ENCODE measurements at regions not wholly inside any gene's neighbourhood (a gene's known extent, or its start where the extent isn't known, plus 50 kb on each side); places are given as distances from the start of the nearest gene placed in this dataset.

DNA sequence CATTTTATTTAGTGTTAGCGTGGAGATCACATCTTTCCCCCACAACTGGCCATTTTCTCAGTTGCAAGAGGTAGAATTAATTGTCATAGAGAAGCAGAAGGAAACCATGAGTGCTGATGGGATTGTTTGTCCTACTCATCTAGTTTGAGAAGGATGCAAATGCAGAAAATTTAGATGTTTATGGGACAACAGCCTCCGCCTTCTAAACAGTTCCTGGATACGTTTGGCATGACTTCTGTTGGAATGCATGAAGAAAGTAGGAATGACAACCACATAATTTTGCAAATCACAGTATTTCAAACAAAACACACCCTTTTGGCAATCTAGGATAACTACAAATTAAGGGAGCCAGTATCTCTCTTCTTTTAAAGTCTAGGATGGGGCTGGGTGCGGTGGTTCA lies 240.1 kb upstream of the SUCLG2 start:
- in situ Hi-C loops (cut with HindIII; ENCODE audit: low pct_unique_long_range_greater_than_20kb, low sequenced_read_pairs), result no loop called here
- TF ChIP-seq JUND (IDR thresholded peaks at IDR 0.05; ENCODE audit: low read depth), result no peak
- DNase-seq (ENCODE audit: low read depth in 1 of 2, low spot score in 1 of 2), result no peak

DNA sequence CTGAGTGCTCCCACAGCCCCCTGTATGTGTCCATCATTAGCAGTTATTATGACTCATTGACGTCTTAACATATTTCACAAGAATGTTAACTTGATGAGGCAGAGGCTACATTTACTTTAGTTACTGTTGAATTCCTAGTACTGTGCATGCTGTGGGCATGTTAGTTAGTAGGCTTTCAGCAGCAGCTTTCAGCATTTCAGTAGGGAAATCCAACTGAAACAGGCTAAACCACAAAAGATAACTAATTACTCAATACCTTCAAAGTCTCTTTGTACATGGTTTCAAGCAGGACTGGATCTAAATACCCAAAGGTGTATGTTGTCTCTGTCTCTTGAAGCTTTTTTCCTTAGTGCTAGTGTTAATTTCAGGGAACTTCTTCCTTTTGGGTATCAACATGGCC lies 229.9 kb upstream of the SUCLG2 start:
- no peak for DNase-seq (ENCODE audit: low read depth in 1 of 2, low spot score in 1 of 2)
- TF ChIP-seq JUND (IDR thresholded peaks at IDR 0.05; ENCODE audit: low read depth), result no peak
- in situ Hi-C loops (cut with HindIII; ENCODE audit: low pct_unique_long_range_greater_than_20kb, low sequenced_read_pairs), result no loop called here

DNA sequence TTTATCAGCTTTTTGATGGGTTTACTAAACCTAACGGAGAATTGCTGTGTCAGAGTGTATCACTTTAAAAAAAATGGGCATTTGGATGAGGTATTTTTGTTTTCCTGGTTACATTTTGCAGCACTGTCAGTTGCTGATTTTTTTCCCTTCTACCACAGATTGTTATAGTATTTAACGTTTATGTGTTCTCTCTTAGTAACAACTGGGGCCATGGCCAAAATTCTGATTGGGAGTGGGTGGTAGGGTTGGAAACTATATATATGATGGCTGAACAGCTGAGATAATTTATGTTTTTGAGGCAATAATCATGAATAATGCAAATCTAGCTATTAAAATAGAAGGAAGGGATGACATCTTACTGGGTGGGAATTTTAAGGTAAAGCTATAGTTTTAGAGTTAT lies 229.4 kb upstream of the SUCLG2 start:
- DNase-seq (ENCODE audit: low read depth in 1 of 2, low spot score in 1 of 2), result no peak
- in situ Hi-C loops (cut with HindIII; ENCODE audit: low pct_unique_long_range_greater_than_20kb, low sequenced_read_pairs), result no loop called here
- TF ChIP-seq JUND (IDR thresholded peaks at IDR 0.05; ENCODE audit: low read depth), result no peak

DNA sequence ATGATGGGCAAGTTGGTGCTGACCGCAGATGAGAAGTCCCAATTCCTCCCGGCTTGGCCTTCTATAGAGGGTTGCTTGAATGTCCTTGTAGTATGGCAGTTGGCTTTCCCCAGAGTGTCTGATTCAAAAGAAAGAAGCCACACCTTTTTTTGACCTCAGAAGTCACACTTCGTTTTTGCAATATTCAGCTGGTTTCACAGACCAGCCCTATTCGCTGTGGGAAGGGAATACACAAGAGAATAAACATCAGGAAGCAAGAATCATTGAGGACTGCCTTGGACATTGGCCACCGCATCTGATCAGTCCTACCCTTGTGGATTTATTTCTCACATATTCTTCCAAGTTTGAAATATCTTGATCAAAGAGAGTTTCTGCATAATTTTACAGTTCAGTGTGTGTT lies 228.6 kb upstream of the SUCLG2 start:
- no peak for TF ChIP-seq JUND (IDR thresholded peaks at IDR 0.05; ENCODE audit: low read depth)
- in situ Hi-C loops (cut with HindIII; ENCODE audit: low pct_unique_long_range_greater_than_20kb, low sequenced_read_pairs), result no loop called here
- no peak for DNase-seq (ENCODE audit: low read depth in 1 of 2, low spot score in 1 of 2)

DNA sequence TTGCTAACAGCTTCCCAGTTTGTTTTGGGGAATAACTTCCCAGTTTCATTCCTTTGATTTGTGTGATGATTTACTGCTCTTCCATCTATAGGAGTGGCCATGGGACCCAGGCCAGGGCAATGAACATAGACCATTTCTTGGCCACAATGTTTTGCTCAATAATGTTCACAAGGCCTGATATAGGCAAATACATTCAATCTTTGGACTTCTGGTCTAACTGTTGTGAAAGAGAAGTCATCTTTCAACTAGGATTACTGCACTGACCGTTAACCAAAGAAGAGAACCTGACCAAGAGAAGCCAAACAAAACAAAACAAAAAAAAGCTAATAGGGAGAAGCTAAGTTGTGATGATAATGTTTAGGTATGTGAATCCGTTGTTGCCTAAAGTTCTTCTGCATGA lies 221.8 kb upstream of the SUCLG2 start:
- in situ Hi-C loops (cut with HindIII; ENCODE audit: low pct_unique_long_range_greater_than_20kb, low sequenced_read_pairs), result no loop called here
- DNase-seq (ENCODE audit: low read depth in 1 of 2, low spot score in 1 of 2), result no peak
- no peak for TF ChIP-seq JUND (IDR thresholded peaks at IDR 0.05; ENCODE audit: low read depth)

DNA sequence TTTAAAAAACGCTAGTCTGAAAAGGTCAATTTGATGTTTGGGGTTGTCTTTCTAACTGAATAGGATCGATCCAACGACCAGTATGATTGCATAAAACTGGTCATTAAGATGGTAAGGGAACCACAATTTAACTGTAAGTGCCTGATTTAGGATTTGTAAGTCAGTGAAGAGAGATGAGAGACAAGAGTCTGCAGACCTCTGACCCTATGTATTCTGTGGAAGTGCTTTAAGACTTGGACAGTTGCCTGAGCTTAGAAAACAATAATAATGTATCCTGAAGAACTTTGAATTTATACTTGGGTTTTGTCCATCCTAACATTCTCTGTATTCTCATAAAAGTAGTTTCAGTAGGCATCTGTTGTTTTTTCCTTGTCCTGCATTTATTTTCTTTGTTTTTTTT lies 221.4 kb upstream of the SUCLG2 start:
- no peak for TF ChIP-seq JUND (IDR thresholded peaks at IDR 0.05; ENCODE audit: low read depth)
- in situ Hi-C loops (cut with HindIII; ENCODE audit: low pct_unique_long_range_greater_than_20kb, low sequenced_read_pairs), result no loop called here
- DNase-seq (ENCODE audit: low read depth in 1 of 2, low spot score in 1 of 2), result no peak

DNA sequence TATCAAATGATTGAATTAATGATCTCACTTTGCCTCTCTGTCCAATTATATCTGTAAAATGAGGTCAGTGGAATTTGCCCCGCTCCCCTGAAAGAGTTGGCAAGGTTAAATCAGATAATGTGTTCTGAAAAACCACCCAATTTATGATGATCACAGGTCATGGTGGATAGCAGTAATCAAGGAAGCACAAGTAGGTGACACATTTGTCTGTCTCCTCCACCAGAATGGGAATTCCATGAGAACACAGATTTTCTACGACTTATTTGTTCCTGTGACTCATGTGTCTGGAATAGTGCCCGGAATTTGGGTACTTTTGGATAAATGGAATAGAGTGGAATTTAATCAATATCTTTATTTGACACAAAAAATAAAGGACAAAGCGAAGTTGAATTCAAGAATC lies 220.9 kb upstream of the SUCLG2 start:
- in situ Hi-C loops (cut with HindIII; ENCODE audit: low pct_unique_long_range_greater_than_20kb, low sequenced_read_pairs), result no loop called here
- TF ChIP-seq JUND (IDR thresholded peaks at IDR 0.05; ENCODE audit: low read depth), result no peak
- DNase-seq (ENCODE audit: low read depth in 1 of 2, low spot score in 1 of 2), result no peak

DNA sequence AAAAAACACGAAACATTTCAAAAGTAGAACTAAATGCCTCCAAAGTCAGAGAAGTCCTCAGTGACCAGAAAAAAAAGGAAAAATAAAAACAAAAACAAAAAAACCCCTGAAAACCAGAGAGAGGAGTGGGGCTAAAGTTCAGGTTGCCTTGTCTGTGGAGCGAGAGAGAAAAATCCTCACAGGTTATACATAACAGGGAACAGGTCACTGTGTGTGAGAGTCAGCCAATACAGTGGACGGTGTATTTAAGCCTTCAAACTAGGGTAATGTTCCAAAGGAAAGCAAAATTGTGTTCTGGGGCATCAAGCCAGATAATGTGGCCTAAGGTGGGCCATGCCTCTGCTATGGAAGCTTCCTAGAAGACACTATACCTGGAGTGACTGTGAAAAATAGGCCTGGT lies 216.1 kb upstream of the SUCLG2 start:
- in situ Hi-C loops (cut with HindIII; ENCODE audit: low pct_unique_long_range_greater_than_20kb, low sequenced_read_pairs), result no loop called here
- TF ChIP-seq JUND (IDR thresholded peaks at IDR 0.05; ENCODE audit: low read depth), result no peak
- no peak for DNase-seq (ENCODE audit: low read depth in 1 of 2, low spot score in 1 of 2)

DNA sequence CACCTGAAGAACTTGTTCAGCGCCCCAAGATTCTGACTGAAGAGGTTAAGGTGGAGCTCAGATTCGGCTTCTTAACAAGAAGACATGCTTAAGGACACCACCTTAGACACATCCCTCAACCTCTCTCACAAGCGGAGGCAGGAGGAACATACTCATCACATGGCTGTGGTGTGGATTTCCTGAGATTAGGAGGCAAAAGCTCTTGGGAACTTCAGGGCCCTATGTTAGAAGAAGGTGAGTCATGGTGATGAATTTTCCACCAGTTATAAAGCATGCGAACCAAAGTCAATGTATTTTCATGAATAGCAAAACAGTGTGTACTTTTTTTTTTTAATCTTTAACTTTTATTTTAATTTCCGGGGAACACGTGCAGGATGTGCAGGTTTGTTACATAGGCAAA lies 212.2 kb upstream of the SUCLG2 start:
- no peak for DNase-seq (ENCODE audit: low read depth in 1 of 2, low spot score in 1 of 2)
- no peak for TF ChIP-seq JUND (IDR thresholded peaks at IDR 0.05; ENCODE audit: low read depth)
- in situ Hi-C loops (cut with HindIII; ENCODE audit: low pct_unique_long_range_greater_than_20kb, low sequenced_read_pairs), result no loop called here

DNA sequence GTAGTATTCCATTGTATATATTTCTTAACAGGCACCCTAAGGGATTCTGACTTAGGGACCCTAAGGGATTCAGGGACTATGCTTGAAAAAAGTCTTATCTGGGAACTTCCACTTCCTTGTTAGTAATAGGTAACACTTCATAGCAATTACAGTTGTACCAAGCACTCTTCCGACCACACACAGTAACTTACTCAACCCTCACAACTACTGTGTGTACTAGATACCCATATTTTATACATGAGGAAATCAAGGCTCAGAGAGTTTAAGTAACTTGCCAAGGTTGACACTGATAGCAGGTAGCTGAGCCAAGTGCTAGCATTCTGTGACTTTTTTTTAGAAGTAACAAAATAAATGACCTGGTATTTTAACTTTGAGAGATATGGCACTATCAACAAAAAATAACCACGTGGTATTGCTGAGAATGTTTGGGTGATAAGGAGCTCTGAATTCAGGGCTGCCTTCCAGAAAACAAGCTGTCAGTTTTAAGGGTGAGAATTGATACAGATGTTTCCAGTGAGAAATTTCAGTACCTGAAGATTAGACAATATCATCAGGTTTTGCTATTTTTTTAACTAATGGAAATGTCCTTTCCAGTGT lies 210.3 kb upstream of the SUCLG2 start:
- in situ Hi-C loops (cut with HindIII; ENCODE audit: low pct_unique_long_range_greater_than_20kb, low sequenced_read_pairs), result no loop called here
- no peak for DNase-seq (ENCODE audit: low read depth in 1 of 2, low spot score in 1 of 2)
- no peak for TF ChIP-seq JUND (IDR thresholded peaks at IDR 0.05; ENCODE audit: low read depth)

DNA sequence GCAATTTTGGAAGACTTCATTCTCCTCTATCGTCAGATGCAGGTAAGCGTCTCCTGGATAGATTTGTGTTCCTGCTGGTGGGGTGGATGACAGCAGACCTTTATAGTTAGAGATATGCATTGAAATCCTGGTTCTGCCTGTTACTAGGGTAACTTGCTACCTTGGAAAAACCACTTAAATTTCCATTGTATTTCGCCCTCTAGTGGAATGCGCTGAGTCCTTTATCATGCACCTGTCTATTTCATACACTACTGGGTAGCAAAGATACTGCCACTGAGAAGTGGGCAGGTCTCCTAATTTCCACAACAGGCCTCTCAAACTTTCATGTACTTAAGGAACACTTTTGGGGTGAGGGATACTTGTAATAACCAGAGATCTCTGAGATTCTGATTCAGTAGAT lies 209.5 kb upstream of the SUCLG2 start:
- DNase-seq (ENCODE audit: low read depth in 1 of 2, low spot score in 1 of 2), result peak; percentile 5 to 44
- no peak for TF ChIP-seq JUND (IDR thresholded peaks at IDR 0.05; ENCODE audit: low read depth)
- in situ Hi-C loops (cut with HindIII; ENCODE audit: low pct_unique_long_range_greater_than_20kb, low sequenced_read_pairs), result no loop called here

DNA sequence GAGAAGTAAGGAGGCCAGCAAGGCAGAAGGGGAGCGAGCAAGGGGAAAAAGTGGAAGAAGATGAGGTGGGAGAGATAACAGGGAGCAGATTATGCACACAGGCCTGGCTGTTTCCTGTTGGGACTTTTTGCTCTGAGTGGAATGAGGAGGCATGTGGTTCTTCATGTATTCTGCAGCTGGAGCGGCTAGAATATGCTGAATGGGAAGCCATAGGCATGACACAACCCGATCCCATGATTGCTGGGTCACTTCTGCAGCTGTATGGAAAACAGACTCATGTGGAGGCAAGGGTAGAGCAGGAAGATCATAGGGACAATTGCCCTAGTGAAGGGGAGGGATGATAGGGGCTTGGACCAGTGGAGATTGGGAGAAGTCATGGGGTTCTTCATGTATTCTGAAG lies 206.0 kb upstream of the SUCLG2 start:
- DNase-seq (ENCODE audit: low read depth in 1 of 2, low spot score in 1 of 2), result no peak
- no peak for TF ChIP-seq JUND (IDR thresholded peaks at IDR 0.05; ENCODE audit: low read depth)
- in situ Hi-C loops (cut with HindIII; ENCODE audit: low pct_unique_long_range_greater_than_20kb, low sequenced_read_pairs), result no loop called here

DNA sequence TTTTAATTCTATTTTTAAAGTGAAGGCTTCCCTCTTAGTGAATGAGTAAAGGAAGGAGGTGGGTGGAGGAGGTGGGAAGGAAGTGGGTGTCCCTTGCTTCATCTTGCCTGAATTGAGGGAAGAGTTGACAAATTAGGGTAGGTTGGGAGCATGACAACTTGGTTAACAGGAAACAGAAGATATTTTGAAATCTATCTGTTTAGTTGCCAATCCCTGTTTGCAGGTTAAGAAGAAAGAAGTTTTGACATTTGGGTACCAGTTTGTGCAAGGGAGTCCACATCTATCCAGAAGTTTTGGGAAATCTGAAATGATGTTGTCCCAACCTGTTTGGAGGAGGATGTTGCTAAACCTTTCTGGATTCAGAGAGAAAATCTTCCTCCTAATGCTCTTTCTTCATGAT lies 204.1 kb upstream of the SUCLG2 start:
- no peak for DNase-seq (ENCODE audit: low read depth in 1 of 2, low spot score in 1 of 2)
- in situ Hi-C loops (cut with HindIII; ENCODE audit: low pct_unique_long_range_greater_than_20kb, low sequenced_read_pairs), result no loop called here
- TF ChIP-seq JUND (IDR thresholded peaks at IDR 0.05; ENCODE audit: low read depth), result no peak

DNA sequence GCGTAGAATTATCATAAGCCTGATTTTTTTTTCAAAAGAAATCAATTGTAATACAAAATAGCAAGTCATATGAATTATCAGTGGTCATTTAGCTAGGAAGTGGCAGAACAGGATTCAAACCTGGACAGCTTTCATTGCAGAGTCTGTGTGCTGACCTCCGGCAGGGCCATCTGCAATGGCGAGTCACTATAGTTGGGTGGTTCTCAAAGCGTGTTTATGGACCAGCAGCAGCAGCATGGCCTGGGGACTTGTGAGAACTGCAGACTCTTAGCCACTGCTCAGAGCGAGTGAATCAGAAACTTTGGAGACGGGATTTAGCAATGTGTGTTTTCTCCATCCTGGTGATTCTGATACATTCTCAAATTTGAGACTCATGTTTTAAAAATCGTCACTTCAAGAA lies 202.3 kb upstream of the SUCLG2 start:
- no peak for TF ChIP-seq JUND (IDR thresholded peaks at IDR 0.05; ENCODE audit: low read depth)
- DNase-seq (ENCODE audit: low read depth in 1 of 2, low spot score in 1 of 2), result no peak
- in situ Hi-C loops (cut with HindIII; ENCODE audit: low pct_unique_long_range_greater_than_20kb, low sequenced_read_pairs), result no loop called here
